ENCODE measurements at regions not wholly inside any gene's neighbourhood (a gene's known extent, or its start where the extent isn't known, plus 50 kb on each side); places are given as distances from the start of the nearest gene placed in this dataset.

DNA sequence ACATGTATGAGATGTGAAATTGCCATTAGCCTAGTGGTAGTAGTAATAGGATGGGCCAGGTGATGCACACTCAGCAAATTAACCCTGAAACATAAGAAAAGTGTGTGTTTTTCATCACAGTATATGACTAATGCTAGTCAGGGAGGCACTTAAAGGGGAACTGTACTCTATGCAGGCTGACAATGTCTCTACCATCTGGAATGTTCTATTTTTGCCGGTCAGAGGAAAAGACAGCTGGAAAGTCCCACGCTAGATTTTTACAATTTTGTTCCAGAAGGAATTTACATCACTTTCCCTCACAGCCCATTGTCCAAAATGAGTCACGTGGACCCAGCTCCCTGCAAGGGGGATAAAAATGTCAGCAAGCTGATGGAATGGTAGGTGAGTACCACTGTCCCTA is 746.3 kb upstream of the CHAC2 start:
- DNase-seq: peak; percentile 38

DNA sequence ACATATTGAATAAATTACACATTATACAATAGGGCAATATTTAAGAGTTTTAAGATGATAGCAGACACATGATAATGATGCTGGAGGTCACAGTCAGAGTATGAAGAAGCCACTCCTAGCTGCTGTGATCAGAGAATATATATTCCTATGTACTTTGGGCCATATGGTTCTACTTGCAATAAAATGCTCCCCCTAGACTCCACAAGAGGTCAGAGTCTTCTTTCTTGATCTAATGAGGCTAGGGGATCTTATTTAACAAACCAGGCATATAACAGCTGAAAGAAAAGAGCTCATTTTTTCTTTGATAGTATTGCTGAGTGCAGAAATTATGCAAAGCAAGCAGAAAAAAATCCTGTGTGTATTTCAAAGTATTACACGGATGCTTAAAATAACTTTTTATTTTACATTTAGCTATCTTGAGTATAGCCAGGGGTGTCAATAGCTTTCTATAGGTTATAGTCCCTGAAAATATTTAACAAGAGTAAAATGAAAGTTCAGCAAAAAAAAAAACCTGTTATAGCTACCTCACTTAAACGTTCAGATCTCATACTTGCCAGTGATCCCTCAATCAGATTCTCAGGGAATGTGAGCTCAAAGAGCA is 748.7 kb upstream of the CHAC2 start:
- no peak for DNase-seq

DNA sequence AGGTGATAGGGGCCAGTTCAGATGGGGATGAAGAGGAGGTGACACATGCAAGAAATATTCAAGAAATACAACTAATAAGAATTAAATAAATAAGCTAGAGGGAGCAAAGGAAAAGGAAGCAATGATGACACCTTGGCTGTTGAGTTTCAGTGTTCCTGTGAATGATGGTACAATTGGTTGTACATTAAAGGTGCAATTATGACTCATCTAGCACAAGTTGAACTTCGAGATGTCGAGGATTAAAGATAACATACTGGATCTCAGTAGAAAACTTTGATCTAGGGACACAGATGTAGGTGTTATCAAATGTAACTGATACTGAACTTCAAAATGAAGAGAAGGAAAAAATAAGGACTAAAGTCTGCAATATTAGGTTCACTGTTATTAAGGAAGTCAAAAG is 760.6 kb upstream of the CHAC2 start:
- DNase-seq: no peak

DNA sequence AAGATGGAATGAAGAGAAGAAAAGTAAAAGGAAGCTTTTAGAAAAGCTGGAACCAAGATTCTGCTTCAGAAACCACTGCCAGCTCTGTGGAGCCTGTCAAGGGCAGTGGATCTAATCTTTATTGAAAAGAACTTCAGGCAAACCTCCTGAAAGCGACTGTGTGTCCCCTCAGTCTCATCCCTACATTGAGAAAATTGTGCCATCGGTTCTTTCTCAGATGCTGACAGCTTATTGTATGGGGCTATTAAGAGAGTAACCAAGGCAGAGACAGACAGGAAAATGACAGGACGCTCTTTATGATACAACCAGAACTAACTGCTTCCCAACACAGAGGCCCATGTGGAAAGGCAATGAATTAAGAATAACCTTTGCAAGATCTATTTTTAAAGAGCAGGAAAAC is 763.2 kb upstream of the CHAC2 start:
- DNase-seq: no peak

DNA sequence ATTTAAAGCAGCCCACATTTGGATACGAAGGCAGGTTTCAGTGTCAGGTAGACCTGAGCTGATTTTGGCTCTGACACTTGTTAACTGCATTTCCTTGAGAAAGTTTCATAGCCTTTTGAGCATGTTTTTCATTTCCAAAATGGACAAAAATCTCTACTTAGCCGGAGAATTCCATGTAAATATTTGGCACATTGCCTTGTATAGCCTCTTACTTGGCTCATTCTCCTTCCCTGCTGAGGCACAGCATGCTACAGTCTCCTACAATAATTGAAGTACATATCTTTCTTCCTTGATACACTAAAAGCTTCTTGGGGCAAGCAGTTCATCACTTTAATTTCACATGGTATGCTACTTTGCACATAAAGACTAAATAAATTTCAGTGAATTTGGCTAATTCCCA is 772.2 kb upstream of the CHAC2 start:
- no peak for DNase-seq

DNA sequence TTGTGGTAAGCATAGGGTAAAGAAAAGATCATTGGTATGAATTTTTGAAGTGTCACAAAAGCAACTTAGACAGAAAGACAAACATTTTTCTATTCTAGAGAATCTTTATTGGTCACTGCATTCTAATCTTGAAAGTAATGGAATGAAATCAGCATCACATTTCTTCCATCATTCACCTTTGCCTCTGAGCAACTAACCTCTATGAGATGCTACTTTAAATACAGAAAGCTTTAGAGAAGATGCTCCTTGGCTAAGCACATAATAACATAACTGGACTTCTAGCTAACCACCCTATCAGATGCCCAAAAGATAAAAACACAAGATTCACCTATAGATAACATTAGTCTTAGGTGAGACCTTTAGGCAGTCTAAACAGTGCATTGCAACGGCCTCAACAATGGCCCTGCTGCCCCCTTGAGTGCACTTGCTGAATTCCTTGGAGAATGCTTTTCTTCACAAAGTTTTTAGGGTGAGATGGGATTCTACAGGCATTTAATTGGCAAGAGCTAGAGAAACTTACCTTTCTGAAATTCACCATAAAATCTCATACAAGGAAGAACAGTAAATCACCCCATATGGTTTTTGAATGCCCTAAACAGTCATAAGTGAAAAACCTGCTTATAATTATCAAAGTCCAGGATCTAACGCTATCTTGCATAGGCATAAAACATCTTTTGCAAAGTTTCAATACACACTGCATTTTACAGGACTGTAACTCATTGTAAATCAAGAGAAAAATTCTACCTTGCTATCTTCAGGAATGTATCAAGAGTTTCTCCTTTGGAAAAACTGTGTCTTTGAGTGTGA is 791.3 kb upstream of the CHAC2 start:
- no peak for DNase-seq

DNA sequence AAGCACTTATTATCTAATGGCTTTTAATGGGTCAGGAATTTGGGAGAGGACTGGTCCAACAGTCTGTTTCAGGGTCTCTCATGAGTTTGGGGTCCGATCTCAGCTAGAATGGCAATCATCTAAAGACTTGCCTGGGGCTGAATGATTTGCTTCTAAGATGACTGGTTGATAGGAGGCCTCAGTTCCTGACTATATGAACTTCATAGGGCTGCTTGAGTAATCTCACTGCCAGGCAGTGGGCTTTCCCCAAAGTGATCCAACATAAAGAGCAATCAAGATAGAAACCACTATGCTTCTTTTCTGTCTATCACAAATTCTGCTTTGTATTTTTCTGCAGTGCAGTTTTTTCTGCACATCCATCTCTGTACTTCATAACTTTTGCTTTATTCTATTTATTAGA is 793.5 kb upstream of the CHAC2 start:
- no peak for DNase-seq

DNA sequence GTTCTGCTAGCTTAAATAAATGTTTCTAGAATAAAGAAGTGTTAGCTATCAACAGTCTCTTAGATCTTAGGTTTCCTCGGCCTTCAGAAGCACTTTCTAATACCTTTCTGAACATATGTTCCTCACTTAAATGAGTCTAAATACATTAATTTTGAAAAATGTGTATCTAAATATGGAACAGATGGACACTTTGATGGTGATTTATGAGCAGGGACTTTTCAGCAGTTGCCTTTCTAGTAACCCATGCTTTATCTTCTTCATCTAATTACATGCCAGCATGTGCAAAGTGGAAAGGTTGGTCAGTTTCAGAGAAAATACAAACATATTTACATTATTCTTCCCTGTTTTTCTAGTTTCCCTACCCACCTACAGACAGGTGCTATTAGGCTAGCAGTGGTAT is 797.0 kb upstream of the CHAC2 start:
- no peak for DNase-seq

DNA sequence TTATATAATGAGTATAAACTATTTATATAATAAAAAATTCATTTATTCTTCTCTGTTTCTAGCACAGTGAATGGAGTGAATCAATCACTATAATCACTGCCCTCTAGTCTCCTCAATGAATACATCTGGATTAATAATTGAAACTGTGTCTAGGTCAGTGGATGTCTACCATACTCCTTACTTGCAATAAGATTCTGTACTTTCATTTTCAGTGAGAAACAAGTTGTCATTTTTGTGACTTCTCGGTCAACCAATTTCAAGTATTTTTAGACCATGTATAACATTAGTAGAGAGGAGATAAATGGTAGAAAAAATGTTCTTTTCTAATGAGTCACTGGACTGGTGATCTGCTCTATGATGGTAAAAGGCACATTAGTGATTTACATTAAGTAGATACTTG is 799.6 kb upstream of the CHAC2 start:
- no peak for DNase-seq

DNA sequence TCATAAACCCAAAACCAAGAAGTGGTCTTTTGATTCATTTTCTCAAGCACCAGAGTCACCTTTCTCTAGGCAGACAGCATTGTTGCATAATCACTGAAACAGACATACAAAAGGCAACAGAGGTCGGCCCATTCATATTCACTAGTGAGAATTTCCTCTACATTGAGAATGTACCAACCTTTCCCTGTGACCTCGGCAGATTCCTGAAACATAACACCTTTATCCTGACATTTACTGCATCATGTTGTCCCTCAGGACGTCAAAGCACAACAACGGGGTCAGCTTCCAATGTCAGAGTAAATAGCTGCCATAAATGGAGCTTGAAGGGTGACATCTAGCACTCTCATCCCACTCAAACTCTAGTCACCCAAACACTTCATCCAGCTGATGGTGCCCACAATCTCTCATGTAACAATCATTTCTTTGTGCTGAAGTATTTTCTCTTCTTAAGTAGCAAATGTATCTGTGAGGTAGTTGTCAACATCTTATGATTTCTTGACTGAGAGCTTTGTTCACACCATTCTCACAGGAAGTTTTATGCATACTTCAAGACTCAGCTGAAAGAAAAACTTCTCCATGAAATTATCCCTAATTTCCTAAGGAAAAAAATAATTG is 802.6 kb upstream of the CHAC2 start:
- DNase-seq: no peak

DNA sequence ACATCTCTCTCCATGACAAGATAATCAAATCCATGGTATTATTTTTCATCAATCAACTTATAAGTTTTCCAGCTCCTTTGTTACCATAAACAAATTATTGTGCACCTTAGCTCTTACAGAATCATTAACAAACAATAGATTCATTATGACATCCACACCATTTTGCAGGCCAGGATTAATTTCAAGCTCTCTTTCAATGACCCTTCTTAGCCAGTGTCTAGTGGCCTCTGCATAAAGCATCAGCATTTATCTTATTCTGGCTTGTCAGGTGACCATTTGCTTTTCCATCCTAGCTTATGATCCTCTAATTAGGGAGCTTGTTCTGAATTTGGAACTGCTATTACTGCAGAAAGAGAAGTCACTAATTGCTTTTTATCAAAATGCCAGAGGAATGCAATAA is 806.2 kb upstream of the CHAC2 start:
- DNase-seq: no peak

DNA sequence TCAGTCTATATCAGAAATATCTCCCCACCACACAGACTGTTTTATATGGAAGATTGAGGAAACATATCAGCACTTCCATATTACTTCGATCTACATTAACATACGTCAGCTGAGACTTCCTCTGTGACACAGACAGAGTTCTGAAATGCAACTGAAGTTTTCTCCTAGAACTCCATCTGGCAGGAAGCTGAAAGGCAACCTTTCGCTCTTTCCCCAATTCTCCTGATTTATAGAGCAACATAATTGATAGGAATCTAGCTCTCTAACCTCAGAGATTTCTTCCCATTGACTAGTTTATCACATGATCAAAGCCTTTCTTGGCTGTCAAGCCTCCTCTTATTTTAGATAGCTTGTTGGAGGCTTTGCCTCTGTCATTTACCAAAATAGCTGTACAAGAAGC is 806.7 kb upstream of the CHAC2 start:
- no peak for DNase-seq

DNA sequence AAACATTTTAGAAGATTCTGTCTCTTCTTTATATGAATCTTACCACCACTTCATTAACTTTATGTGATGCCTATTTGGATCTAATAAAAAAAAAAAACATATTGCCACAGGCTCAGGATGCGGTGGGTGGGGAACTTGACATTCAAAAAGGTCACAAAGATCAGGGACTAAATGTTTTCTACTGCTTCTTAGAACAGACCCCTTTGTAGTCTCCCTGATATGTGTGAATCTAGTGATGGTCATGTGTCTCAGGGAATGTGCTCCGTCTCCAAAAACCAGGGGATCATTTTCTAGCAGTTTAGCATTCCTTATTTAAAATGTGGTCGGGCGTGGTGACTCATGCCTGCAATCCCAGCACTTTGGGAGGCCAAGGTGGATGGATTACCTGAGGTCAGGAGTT is 807.8 kb upstream of the CHAC2 start:
- DNase-seq: no peak

DNA sequence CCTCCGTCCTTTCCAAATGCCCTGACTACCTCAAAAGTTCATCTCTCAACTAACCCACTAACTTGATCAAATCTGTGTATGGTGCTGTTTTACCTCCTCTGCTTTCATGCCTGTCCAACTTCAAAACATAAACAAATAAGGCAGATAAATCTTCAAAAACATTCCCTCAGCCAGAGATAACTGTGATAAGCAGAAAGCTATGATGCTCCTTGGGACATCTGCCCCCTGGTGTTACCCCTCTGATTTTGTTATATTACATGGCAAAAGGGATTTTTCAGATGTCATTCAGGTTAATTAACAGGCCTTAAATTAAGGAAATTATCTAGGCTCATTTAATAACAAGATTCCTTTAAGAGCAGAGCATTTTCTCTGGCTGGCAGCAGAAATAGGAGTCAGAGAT is 810.8 kb upstream of the CHAC2 start:
- DNase-seq: no peak

DNA sequence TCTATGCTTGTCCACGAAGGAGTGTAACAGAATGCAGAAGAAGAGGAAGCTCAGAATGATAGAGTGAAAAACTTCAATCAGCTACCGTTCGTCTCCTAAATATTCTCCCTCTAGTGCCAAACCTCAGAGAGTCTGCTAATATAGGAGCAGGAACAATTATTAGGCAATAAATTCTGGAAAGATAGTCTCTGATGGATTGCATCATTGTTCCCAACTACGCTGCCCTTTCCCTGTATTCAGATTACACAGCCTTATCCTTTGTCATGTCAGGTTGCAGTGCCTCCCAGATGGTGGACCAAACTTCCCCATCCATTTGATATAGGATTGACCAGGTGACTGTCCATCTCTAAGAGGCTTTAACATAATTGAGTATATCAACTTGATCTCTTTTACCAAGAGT is 811.5 kb upstream of the CHAC2 start:
- no peak for DNase-seq

DNA sequence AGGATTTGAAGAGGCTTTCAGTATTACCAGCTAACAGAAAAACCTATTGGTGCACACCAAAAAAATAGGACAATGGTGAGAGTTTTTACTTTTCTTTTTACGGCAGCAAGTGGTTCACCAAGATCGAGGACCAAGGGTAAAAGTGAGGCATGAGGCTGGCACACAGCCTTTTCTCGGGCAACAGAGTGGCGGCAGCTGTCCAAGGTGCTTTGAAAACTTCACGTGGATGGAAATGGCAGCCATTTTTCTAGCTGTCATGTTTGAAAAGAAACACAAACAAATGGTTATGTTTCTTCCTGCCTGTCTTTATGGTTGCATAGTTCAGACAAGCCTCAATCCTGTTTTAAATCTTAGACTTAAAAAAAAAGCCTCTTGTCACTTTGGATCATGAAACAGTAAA is 812.5 kb upstream of the CHAC2 start:
- no peak for DNase-seq

DNA sequence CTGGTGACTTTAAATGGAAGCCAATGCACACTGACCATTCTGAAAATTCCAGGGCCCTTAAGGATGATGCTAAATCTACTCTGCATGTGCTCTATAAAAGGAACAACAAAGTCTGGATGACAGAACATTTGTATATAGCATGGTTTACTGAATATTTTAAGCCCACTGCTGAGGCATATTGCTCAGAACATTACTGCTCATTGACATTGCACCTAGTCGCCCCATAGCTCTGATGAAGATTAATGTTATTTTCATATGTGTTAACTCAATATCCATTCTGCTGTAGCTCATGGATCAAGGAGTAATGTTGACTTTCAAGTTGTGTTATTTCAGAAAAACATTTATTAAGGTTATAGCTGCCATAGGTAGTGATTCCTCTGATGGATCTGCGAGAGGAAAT is 827.5 kb upstream of the CHAC2 start:
- DNase-seq: no peak

DNA sequence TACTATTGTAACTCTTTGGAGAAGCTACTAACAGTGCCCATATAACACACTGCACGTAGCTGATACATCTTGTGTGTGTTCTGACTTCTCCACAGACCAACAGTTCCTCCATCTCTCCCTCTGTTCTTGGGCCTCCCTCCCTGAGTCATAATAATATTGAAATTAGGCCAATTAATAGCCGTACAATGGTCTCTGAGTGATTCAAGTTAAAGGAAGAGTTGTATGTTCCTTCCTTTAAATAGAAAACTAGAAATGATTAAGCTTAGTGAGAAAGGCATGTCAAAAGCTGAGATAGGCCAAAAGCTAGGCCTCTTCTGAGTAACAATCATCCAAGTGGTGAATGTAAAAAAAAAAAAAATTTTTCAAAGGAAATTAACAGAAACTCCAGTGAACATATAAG is 828.4 kb upstream of the CHAC2 start:
- DNase-seq: no peak

DNA sequence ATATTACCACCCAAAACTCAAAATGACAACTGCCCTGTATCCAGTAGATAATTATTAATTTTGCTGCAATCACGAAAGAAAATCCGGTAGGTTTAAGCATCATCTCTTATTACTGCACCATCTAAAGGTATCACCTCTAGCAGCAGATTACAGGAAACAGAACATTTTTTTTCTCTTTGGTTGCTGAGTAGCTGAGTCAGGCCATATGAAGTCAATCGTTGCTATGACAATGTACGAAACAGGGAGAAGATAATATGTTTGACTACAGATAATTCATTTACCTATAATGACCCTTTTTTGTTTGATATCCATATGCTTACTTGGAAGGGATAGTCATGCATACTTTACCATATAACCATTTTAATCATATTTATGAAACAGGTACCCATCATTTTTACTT is 831.6 kb upstream of the CHAC2 start:
- no peak for DNase-seq

DNA sequence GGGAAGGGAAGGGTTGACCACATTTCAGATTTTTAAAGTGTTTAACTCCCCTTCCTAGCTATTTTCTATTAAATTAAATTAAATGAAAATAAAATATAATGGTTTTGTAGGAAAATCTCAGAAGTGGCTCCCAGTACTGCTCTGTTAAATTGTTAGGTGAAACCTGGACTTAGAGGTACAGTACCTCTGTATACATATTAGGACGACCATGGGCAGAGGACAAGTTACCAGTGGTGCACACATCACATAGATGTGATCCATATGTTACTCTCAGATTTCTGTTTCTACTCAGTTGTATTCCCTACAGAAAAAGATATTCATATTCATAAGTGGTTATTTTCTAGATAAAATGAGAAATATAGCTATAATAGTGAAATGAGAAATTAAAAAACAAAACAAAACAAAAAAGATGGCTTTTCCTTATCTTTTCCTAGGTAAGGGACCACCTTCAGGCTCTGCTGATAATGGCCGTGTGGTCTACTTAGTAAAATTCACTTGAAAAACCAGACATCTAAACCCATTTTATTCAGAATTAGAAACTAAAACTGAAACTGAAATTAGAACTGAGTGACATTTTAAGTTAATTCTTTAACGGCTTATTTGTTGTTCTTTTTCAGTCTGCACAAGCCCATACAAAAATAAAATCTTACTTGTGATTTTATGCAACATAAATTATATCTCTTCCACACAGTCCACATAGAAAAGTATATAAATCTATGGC is 832.5 kb upstream of the CHAC2 start:
- no peak for DNase-seq

DNA sequence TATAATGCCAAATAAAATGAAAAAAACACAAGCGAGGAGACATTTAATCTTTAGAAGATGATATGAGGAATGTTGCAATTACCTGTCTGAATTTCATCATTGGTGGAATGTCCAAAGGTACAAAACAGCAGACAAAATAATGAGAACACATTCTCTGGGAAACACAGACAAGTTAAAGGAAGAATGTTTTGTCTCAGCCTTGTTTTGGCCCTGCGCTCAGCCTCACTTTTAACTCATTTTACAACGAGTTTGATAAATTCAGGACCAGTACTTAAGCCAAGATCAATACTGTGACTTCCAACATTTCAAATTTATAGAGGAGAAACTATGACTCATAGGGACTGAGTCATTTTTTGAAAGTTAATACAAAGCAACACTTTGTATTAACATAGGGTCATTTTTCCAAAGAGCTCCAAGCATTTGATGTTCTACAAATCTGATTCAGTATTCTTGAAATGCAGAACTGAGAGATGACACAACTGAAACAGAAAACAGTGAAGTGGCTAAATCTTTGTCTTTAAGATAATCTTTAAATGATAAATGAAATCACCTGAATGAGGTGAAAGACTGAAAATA is 833.2 kb upstream of the CHAC2 start:
- DNase-seq: no peak

DNA sequence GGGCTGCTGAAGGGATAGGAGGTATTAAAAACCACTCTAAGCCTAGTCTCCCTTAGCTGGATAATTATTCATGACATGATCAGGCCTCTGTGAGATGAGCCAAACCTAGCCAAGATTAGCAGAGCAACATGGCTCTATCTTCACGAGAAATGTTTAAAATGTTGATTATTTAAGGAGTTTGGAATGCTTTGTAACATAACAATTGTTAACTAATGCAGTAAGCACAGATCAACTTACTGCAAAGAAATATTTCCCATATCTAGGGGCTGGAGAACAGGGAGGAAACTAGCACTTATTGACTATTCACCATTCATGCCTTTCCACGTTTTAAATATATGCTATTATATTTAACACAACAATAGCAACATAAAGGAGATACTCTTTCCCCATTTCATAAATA is 833.7 kb upstream of the CHAC2 start:
- DNase-seq: no peak

DNA sequence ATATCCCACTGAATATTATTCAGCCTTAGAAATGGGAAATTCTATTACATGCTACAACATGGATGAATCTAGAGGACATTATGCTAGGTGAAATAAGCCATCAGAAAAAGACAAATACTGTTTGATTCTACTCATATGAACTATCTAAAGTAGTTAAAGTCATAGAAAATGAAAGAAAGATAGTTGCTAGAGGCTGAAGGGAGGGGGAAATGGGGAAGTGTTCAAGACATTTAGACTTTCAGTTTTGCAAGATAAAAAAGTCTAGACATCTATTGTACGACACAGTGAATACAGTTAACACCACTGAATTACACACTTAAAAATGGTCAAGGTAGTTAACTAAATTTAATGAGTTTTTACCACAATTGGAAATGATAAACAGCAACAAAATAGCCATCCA is 835.9 kb upstream of the CHAC2 start:
- DNase-seq: no peak

DNA sequence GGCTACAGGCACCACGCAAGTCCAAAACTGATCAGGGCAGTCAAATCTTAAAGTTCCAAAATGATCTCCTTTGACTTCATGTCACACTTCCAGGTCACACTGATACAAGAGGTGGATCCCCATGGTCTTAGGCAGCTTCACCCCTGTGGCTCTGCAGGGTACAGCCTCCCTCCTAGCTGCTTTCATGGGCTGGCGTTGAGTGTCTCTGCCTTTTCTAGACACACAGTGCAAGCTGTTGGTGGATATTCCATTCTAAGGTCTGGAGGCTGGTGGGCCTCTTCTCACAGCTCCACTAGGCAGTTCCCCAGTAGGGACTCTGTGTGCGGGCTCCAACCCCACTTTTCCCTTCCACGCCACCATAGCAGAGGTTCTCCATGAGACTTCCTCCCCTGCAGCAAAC is 838.2 kb upstream of the CHAC2 start:
- no peak for DNase-seq

All from right hindlimb (tissue), 1 donor.